HG03103 (cell line): ENCODE measurements at regions not wholly inside any gene's neighbourhood (a gene's known extent, or its start where the extent isn't known, plus 50 kb on each side); places are given as distances from the start of the nearest gene placed in this dataset.

Experiments used
- ATAC-seq: cut with Tn5 transposase; IDR thresholded peaks from one replicate; pipeline ENCODE4 v1.9.1; 2021; ENCODE audit warnings: low read depth; ENCODE audit not compliant: unreplicated experiment

DNA sequence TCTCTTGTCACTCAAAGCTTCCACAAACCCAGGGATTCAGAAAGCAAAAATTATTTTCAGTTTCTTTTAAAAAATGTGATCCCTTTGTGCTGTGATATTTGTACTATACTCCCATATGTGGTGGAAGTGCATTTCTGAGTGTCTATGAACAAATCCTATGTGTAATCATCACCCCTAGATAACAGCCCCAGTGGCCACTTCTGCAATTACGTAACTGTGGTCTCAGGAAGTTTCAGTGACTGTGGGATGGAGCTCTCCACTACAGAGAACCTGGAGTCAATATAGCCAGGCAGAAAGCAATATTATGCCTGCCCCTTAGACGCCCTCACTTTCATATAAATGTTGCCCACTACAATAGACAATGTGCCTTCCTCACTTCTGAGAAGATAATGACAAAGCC is 1101.7 kb upstream of the GHITM start:
- ATAC-seq, result no peak

DNA sequence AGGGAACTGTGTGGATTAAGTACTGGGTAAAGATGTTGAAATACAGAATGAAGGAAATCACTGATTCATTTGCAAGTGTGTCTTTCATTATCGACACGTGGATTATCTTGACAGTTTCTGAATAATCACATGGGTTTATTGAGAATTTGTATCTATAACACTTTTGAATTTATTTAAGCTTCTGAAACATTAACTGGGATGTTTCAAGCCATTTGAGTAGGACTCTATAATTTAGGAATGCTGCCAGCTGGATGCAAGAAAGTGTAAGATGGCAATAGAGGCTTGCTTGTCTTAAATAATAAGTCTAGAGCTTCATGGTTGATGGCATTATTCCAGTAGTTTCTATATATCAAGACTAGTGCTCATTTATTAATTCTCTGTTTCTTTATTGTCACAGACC is 1100.7 kb upstream of the GHITM start:
- no peak for ATAC-seq

DNA sequence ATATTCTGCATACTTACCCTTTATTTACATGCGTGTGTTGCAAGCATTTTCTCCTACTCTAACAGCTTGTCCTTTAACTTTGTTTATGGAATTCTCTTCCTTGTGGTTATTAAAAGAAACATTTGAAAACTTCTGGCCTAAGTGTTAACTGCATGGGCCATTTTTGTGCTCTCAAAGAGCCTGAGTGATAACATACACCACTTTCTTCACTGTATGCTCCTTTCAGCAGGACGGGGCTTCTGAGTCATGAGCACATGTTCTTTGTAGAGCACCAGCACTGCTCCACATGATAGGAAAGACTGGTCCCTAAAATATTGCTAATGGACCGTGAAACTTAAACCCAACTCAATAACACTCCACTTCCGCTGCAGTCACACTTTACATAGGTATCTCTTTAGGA is 1093.6 kb upstream of the GHITM start:
- ATAC-seq, result no peak

DNA sequence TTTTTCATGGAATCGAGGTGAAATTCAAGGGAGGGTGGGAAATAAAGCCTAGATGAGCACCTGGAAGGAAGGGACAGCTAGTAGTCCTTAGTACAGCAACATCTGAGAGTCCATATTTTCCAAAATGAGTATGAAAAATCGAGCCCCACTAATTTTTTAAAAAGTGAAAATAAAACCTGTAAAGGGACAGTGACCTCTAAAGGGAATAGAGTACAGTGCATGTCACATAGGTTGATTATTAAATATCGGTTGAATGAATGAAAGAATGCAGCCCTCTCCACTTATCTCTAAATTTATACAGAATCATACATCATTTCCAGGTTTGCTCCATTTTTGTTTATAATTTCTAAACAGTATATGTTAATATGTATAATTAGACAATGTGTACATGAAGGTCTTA is 1088.5 kb upstream of the GHITM start:
- ATAC-seq, result no peak

DNA sequence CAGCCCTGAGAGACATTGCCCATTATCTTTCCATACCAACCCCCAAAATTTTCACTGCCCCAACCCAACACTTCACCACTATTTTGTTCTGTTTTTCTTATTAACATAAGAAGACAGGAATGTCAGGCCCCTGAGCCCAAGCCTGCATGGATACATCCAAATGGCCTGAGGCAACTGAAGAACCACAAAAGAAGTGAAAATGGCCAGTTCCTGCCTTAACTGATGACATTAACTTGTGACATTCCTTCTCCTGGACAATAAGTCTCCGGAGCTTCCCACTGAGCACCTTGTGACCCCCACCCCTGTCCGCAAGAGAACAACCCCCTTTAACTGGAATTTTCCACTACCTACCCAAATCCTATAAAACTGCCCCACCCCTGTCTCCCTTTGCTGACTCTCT is 1076.4 kb upstream of the GHITM start:
- no peak for ATAC-seq

DNA sequence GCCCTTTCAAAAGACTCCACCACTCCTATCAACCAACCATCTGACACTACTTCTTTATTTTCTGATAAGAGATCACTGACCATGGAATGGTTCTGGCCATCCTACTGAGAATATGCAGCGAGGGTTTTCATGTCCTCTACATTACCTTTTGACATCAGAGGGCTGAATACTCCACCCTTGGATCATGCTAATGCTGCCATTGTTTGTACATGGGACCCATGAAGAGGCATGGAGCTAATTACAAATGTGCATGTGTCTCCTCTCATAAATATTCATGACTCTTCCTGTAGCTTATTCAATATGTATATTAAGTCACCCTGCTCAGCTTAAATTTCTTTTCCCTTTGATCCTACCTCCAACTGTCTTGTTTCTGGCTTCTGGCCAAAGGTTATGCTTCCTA is 1065.8 kb upstream of the GHITM start:
- ATAC-seq, result no peak

DNA sequence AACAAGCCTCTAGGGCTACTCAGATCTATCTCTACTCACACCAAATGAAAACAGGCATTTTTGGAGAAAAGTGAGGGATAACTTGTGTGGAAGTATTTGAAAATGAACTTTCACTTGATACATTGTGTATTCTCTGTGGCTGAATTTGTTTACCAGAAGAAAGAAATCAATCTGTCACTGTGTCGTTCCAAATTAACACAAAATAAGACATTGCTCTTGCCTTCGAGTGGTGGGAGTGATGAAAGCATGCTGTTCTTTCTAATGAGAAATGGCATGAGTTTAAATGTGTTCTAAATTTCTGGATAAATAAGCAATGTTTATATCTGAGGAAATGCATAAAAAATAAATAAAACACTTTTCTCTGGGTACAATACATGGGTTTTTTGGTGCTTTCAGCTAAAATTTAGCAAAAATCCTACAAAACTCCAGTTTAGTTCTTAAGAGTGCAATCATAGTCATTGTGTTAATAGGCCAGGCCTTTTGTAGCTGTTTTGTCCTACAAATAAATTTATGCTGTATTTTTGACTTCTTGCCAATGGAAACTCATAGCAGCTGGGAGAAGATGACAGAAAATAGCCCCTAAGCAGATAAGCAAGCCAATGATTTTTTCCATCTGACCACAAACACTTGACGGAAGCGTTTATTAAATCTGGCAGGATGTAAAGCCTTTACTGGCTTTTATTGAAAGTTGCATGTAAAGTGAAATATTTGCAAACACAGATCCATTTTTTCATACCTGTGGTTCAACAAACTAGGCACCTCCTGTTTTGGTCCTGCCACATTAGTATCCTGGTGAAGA is 1064.1 kb upstream of the GHITM start:
- no peak for ATAC-seq

DNA sequence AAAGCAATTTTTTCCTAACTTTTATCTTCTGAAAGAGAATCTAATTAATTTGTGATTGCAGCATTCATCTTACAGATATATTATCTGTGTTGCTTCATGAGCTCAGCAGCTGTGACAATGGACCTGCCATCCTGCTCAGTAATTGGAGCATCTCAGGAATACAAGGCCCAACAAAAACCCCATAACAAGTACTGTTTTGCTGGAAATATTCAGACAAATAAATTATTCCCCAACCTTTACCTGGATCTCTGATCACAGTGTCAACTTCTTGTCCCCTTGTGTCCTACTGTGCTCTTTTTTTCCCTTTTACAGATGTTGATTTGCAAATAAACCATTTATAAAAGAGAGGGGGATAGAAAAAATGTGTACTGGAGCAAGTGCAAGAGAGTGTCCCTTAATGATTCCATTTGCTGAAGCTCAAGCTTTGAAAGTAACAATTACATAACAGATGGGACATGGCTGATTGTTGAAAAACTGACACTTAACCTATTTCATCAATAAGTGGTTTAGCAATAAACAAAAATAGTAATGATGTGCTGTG is 1063.4 kb upstream of the GHITM start:
- ATAC-seq, result no peak

DNA sequence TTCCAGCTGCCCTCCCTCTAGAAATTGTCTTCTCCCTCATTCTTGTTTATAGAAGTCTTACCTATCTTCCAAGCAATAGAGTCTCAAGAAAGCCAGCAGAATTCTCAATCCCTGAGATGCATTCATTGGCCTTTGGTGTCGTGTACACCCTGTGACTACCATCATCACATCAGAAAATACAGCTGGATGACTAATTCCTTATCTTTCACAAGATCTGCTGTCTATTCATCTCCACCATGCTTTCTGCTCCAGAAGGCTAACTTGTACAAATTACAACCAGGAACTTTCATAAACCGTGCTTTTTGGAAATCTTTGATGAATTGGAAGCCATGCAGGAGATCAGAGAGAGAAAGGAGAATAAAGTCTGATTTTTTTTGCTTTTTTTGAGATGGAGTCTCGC is 1062.9 kb upstream of the GHITM start:
- ATAC-seq, result no peak

DNA sequence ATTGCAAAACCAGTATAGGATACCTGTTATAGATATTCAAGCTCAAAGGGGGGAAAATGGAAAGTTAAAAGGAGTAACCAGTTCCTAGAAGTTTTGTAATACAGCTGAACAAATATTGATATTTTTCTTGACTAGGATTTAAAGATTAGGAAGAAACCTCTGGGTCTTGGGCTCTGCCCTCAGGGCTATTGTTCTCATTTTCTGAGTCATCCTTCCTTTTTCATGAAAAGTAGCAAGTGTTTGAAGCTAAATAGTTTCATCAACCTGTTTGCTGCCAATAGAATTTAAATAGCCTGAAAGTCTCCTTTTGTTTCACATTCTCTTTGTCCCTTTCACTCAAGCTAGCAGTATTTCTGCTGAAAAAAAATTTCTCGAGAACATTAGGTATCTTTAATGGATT is 1061.1 kb upstream of the GHITM start:
- ATAC-seq, result no peak

DNA sequence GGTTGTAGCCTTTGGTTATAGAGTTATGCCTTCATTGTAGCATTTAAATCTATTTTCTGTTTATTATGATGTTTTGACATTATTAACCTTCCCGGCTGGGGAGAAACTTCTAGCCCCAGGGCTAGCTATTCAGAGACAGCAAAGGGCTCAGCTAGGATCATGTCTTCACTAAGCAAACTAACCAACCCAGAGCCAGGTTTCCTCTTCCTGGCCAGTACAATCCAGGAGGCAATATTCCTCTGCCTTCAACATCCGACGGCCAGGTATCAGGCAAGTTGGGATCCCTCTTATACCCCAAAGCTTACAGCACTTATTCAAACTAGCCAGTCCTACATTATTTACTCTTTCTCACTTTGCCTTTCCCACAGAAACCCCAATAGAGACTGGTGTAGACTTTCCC is 1060.7 kb upstream of the GHITM start:
- no peak for ATAC-seq

DNA sequence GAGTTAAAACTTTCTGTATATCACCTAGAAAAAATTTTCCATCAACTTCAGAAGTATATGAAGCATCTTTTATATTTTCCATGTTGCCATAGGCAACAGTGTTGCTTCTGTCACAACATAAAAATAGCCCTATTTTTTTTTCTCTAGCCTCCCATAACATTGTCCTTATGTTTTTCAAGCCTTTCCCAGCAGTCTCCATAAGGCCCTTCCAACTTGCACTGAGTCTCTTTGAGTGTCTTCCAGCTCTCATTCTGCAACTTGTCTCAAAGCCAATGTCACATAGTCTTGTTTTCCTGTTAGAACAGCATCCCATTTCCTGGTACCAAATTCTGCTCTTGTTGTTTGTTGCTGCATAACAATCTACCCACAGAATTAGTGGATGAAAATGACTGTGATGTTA is 1055.5 kb upstream of the GHITM start:
- ATAC-seq, result no peak

DNA sequence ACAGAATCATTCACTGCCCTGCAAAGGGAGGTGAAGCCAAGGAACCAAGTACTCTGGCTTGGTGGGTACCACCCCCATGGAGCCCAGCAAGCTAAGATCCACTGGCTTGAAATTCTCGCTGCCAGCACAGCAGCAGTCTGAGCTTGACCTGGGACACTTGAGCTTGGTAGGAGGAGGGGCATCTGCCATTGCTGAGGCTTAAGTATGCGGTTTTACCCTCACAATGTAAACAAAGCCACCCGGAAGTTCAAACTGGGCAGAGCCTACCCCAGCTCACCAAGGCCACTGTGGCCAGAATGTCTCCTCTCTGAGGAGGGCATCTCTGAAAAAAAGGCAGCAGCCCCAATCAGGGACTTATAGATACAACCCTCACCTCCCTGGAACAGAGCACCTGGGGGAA is 1050.0 kb upstream of the GHITM start:
- no peak for ATAC-seq

DNA sequence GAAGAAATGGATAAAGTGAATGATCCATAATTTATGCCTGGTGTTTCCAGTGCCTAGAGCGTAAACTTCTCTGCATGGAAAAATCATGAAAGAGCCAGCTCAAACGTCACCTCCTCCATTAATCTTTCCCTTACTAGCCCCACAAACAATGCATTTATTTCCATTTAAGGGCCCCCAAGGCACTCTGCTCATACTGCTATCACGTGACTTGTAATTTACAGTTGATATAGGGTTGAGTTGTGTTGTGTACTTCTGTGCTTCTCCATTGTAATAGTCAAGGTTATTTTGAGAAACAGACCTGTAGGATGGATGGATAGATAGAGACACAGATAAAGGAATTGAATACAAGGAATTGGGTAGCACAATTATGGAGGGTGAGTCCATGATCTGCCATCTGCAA is 1034.7 kb upstream of the GHITM start:
- no peak for ATAC-seq

DNA sequence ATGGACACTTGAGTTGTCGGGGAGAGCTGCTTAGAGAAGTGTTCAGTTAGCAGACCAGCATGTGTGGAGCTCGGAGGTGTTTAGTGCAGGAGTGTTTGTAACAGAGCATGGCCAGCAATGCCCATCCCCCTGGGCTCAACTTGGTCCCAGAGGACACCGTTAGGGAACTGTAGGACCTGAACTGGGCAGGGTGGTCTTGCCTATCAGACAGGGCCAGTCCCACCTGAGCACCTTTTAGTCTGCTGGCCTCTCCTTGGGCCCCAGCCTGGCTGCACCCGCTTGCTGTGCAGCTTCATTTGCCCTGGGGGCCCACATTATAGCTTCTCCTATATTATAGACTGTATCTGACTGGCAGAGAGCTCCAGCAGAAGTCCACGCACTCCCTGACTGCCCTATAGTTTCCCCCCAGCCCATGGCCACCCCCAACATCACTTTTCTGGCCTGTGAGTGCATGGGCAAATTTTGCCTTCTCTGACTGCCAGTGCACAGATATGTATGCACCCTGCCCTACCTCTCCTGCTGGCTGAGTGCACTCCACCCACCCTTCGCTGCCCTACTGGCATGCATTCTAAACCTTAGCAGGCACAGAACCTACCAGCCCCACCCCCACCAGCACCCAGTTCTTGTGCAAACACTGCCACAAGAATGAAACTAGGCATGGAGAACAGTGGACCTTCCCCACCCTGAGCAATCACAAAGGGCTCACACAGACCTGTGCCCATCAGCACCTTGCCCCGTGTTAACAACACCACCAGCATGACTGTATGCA is 1030.6 kb upstream of the GHITM start:
- no peak for ATAC-seq

DNA sequence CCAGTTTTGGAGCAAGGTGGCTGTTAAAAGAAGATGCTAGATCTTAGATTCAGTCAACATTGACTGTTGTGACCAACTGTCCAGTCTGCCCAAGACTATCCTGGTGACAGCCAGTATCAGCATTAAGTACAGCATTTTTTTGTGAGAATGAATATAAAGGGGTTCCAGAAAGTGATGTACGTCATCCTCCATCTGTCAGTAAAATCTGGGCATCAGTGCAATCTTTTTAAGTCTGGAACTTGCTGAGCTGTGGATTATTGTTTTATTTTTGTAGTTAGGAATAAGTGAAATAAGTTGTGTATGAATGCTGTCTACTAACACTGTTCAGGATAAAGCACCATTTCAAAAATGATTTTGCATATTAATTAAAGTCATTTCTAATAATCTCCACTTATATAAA is 1020.0 kb upstream of the GHITM start:
- ATAC-seq, result no peak

DNA sequence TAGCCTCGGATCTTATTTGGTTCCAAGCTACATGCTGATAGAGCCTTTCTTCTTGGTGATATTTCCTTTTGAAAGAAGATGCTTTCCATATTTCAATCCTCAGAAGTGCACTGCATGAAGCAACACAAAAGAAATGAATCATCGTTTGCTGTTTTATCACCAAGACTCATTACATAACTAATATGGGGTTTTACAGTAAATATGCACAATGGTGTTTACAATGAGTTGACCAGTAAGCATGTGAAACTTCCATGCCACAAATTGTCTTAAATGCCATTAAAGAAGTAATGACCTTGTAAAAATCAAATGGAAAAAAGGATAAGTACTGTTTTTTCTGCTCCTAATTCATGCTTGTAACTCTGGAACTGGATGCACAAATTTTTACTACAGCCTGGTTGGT is 1017.0 kb upstream of the GHITM start:
- no peak for ATAC-seq

DNA sequence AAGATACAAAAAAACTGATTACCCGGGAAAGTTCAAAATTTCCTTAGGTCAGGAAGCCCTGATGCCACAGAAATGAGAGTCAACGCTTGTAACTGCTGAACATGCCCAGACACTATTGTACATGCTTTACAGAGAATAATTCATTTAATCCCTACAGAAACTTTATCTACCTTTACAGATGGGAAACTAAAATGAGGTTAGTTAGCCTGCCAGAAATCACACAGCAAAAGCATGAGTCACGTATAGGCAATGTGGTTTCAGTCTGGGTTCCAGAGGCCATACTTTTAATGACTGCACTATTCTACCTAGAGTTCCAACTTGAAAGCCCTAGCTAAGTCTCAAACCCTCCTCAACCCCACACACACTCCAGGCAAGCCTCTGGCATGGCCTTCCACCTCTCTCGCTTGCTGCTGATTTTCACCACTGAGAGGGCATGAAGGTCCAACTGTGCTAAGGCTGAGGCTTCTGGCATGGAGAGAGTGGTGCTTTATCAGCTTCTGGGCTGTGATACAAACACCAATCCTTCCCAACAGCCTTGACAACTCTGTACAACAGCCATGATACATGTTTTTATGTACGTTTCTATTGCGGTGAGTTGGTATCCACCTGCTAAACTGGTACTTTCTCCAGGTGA is 1011.2 kb upstream of the GHITM start:
- no peak for ATAC-seq

DNA sequence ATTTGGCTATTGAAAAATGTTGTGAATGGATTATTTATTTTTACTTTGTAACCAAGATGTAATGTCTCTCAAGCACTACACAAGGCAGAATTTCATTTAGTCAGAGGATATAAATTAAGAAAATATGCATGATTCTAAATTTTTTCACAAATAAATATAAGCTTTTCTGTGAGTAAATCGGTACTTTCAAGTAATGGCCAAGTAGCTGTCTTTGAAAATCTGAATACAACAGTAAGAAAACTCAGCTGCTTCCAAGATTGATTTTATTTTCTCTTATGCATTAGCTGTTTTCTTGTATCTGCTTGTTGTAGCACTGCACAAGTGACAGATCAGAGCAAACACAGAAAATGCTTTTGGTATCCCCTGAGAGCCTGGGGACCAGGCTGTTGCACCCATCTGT is 998.5 kb upstream of the GHITM start:
- ATAC-seq, result no peak

DNA sequence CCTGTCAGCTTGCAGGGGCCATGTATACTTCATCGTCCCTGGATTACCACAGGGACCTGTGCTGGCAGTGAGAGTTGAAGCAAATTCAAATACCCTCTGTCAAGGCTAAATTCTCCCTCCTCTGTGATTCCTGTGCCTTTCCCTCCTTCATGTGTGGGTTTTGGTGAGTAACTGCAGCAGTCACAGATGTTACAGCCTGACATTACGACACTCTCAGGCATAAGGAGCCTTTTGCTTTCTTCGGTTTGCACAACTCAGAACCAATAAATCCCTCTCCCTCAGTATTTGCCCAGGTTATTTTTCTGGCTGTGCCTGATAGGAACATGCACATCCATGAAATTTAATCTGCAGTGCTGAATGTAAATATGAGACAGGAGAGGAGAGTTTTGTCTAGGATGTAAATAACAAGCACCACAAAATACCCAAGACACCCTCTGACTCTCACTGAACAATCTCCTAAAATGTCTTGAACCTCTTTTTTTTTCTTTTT is 997.2 kb upstream of the GHITM start:
- no peak for ATAC-seq

DNA sequence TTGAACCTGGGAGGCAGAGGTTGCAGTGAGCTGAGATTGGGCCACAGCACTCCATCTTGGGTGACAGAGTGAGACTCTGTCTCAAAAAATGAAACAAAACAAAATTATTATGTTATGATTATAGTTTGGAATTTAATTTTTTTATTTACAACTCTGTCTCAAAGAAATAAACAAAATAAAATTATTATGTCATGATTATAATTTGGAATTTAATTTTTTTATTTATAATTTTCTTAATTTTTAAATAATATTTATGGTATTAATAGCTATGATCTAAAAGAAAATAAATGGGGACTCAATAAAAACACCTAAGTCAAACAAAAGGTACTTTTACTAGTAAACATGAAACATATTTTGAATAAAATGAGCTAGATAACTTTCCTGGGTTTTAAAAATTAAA is 994.8 kb upstream of the GHITM start:
- no peak for ATAC-seq
